ENCODE measurements at regions not wholly inside any gene's neighbourhood (a gene's known extent, or its start where the extent isn't known, plus 50 kb on each side); places are given as distances from the start of the nearest gene placed in this dataset.
"Not testable (repeated sequence)": the region's sequence is repeated elsewhere in the genome, so short reads cannot be mapped to it uniquely, and the experiment has no call there.

GRCh38 chr6:113362301-113363047 is 494.7 kb upstream of the MARCKS start:
- DNase-seq, result no peak

GRCh38 chr6:113363048-113363798 is 493.9 kb upstream of the MARCKS start:
- no peak for DNase-seq

GRCh38 chr6:113363866-113364265 is 493.3 kb upstream of the MARCKS start:
- no peak for DNase-seq

DNA sequence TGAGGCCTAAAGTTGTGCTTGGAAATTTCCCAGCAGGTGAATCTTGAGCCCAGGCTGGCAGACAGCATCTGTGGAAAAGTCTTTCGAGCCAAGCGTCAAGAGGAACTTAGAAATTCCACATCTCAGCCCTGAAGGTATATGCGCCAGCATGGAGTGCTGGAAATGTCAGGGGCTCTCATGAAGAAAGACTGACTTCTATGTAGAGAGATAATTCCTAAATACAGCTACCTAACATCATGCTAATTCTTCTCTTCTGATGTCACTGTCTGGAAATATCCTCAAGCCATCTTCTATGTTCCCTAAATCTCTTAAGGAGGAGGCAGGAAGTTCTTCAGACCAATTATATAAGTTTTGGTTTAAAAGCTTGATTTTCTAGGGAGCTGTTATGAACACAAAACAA is 492.4 kb upstream of the MARCKS start:
- DNase-seq, result no peak

DNA sequence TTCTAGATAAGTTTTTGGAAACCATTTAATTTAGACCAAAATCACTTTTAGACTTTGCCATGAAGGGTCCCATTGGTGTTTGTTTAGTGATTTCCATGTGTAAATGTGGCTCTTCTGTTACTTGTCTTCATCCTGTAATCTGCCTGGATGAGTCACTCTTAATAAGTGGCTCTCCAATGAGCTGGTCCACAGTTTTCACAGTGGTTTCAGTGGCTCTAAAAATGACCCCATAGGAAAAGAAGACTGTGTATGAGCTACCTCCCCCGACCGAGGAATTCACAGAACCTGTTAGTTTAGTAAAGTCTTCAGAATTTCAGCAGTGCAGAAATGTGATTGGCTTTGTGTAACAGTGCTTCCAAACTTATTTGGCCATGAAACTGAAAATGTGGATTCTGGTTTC is 492.0 kb upstream of the MARCKS start:
- no peak for DNase-seq

DNA sequence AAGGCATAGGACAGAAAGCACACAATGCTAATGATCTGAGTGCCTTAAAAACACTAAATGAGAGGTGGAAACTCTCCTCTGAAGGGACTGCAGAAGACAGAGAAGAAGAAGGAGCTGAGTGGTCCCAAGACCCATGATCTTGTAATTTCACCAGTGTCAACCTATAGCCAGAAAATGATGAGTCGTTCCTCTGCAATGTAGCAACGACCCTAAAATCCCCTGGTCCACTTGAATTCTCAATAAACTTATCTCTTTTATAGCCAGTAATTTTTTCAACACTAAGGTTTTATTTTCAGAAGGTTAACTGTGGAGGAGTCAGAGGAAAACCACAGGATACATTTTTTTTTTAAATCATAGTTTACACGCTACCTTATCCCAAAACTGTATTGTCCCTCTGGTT is 490.6 kb upstream of the MARCKS start:
- no peak for DNase-seq

DNA sequence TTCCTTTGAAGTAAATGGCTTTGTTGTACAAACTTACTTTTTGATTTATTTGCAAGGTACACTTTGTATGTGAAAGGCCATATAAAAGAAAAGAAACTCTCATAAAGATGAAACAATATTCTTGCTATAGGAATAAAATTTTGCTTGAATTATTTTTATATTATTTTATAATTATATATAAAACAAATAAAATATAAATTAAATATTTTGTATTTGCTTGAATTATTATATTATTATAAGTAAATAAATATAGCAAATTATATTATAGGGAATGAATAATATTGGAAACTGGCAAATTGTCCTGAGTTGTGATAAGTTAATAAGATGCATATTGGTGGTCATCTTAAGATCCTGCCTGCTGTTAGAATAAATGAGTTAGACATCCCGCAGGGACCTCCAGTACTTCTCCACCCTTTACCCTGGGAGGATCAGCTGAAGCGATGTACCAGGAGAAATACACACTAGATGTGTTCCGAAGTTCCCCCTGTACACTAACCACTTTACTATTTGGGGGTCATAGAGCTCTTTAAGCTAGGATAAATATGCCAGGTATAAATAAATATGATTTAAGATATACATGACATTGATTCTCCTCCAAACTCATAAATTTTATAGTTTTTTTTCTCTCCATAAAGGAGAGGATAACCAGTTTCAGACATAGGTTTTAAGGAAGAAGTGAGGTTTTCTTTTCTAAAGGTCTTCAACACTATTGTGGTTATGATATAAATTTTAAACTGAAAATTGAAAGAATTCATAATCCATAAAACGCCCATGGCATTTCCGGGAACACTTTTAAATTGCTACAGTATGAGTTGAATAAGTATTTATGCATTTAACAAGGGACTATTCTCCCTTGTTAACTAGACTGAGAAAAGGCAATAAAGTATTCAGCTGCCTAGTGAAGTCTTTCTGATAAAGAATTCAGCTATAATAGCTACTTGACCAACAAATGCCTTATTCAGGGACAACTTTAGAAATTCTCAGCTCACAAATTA is 486.3 kb upstream of the MARCKS start:
- no peak for DNase-seq

DNA sequence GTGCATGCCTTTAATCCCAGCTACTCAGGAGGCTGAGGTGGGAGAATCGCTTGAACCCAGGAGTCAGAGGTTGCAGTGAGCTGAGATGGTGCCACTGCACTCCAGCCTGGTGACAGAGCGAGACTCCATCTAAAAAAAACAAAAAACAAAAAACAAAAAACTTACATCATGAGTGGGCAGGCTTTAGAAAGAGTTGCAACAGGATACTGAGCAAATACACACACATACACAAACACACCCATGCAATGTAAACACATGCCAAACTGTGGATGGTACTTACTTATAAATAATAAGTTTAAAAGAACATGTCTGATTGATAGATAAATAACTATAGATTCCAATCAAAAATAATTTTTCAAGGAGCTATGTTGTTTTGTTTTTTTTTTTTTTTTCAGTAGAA is 481.7 kb upstream of the MARCKS start:
- DNase-seq, result not testable (repeated sequence)

- no peak for DNase-seq
Measured at GRCh38 chr6:113375950-113376846, 480.9 kb upstream of the MARCKS start.

- DNase-seq, result no peak
Measured at GRCh38 chr6:113376847-113377165, 480.3 kb upstream of the MARCKS start.

DNA sequence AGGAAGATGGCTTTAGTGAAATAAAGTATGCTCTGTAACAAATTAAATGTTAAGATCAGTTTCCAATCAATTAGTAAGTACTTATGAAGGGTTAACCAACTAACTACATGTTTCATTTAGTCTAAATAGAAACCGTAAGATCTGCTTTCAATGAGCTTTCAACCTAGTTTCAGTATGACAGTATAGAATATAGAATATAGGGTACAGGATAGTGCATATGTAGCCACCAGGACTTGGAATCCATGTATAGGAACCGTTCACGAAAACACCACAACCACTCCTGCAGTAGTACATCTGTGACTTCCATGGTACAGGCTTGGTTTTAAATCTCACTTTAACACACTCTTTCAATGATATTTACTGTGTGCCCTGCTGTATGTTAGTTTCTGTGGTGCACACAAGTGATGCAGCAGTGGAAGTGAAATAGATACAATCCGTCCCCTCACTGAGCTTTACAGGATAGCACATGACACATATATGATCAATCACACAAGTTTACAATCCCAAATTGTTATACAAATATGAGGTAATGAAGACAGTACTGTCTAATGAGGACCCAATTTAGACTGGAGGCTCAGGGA is 479.7 kb upstream of the MARCKS start:
- DNase-seq, result no peak

GRCh38 chr6:113380591-113380990 is 476.6 kb upstream of the MARCKS start:
- no peak for DNase-seq

- no peak for DNase-seq
Measured at GRCh38 chr6:113381232-113381631, 475.9 kb upstream of the MARCKS start.

- DNase-seq, result no peak
Measured at GRCh38 chr6:113381959-113382358, 475.2 kb upstream of the MARCKS start.

- DNase-seq, result no peak
Measured at GRCh38 chr6:113383701-113384100, 473.4 kb upstream of the MARCKS start.

DNA sequence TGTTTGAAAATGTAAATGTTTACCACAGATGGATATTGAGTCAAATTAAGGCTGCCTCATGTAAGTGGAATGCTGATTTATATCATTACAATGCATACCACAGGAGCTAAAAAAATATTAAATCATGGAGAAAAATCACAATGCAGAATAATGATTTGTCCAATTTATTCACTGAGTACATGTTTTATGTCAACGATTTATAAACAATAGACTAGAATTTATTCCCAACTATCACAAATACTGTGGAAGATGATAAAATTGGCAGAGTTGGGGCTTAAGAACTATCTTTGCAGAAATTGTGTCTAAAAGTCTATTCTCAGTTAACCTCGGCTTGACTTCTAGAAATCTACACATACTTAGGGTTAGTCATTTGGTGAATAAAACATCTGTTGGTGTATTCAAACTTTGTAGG is 472.1 kb upstream of the MARCKS start:
- no peak for DNase-seq

DNA sequence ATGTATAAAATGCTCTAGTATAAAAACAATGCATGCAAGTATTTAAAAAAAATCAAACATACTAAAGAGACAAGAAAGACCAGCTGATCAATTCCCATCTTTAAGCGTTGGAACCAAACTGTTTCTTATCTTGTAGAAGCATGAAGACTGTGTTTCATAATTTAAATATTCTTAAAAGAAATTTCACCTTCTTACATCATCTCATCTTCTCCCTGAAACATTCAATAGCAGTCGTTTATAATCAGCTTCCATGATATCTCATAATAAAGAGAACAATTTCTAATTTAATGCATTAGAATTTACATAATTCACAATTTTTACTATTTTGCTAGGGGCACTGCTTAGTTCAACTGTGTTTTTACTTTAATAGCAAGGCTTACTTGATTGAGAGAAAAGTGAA is 468.1 kb upstream of the MARCKS start:
- DNase-seq, result no peak

DNA sequence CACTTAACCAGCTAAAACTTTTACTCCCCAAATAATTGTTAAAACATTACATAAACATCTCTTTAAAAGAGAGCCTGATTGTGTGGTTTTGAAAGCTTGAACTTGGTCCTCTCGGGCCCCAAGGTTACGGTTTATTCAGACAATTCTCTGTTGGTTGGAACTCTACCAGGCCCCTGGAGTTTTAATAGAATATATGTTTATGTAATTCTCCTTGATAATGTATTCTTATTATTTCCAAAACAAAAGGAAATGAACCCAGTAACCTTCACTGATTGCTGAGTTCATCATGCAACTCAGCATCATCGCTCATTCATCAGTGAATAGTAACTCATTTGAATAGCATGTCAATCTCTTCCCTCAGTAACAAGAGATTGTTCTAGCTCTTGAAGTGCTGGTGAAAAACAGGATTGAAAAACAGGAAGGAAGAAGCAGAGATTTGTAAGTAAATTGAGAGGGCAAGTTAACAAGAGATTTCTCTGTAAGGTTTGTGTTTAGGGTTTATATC is 464.5 kb upstream of the MARCKS start:
- DNase-seq, result no peak

- no peak for DNase-seq
Measured at GRCh38 chr6:113394216-113394615, 462.9 kb upstream of the MARCKS start.

DNA sequence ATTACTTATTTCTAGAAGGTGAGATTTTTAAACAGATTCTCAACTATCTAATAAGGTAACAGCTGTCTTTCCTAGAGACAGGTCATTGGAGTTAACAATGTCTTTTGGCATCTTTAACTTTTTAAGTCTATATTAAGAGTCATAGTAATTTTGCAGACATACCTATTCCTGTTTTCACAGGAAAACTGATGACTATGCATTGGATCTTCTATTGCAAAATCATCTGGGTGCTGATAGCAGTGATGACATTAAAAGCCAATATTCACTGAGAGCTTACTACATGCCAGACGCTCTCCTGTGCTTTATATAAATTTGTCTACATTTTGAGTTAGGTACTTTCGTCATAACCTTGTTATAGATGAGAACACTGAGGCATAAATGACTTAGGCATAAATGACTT is 462.4 kb upstream of the MARCKS start:
- DNase-seq, result no peak

- DNase-seq, result no peak
Measured at GRCh38 chr6:113396730-113397129, 460.4 kb upstream of the MARCKS start.

DNA sequence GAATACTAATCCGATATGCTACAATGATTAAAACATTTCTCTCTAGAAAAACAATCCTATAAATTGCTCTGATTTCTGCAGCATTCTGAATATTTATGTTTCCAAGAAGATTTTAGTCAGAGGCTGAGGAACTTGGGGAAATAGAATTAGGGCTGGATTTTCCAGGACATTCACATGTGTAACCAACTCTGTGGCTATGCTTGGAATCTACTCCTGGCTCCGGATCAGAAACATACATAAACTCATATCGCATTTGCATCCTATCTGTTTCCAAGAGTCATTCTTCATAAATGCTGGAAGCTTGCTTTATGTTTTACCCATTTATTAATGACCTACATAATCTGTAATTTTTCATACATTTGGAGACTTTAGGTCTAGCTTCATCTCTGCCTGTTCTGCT is 459.9 kb upstream of the MARCKS start:
- DNase-seq, result no peak
